ENCODE measurements at regions not wholly inside any gene's neighbourhood (a gene's known extent, or its start where the extent isn't known, plus 50 kb on each side); places are given as distances from the start of the nearest gene placed in this dataset.
A peak's percentile ranks its signal among the peaks of the same experiment; 100 is the strongest.

GRCh38 chr20:57939499-57939898 lies 229.7 kb upstream of the PMEPA1 start:
- Histone ChIP-seq H3K4me2 (no peak overlapping the region), H3K9me3 (no peaks in the 10 kb centered on the region), H3K27ac (peak overlapping the region in 1 of 2 experiments; percentile 74; a peak in 2 of 6 replicates), H3K4me1 (peaks cover 11% of the 10 kb centered on the region; the same call in 2 of the 3 replicates), H3K4me3 (no peak overlapping the region)
- ChIA-PET CTCF (interaction anchor here (1.3 to 1.7 kb wide), 3 partner anchors 12 to 240 kb away, joined by 3 to 5 read pairs (median 4); no protein-coding TSS in a partner anchor), POLR2A (no interaction called here)
- ATAC-seq = no peak
- FAIRE-seq = no peak
- 73% methylated on average over 3 of the region's 3 CpGs for WGBS (ENCODE audit: missing lambda C conversion rate)
- no peak for TF ChIP-seq ZC3H11A (IDR thresholded peaks at IDR 0.05)
- no peak for TF ChIP-seq JUN (IDR thresholded peaks at IDR 0.05)
- no peak for TF ChIP-seq RARB (CRISPR knock-in tag; IDR thresholded peaks at IDR 0.05)
- TF ChIP-seq REST (IDR thresholded peaks at IDR 0.05) = no peak
- TF ChIP-seq POLR2A (IDR thresholded peaks at IDR 0.05; ENCODE audit: low read length) = no peak
- no peak for TF ChIP-seq USF2 (IDR thresholded peaks at IDR 0.05)
- no peak for TF ChIP-seq ELK1 (IDR thresholded peaks at IDR 0.05; ENCODE audit: low read depth, low read length)
- TF ChIP-seq MAX (IDR thresholded peaks at IDR 0.05) = no peak
- no peak for TF ChIP-seq EHF (CRISPR knock-in tag; IDR thresholded peaks at IDR 0.05)
- TF ChIP-seq BHLHE40 (IDR thresholded peaks at IDR 0.05; ENCODE audit: low read depth, low read length) = no peak
- TF ChIP-seq HMGXB4 (CRISPR knock-in tag; IDR thresholded peaks at IDR 0.05; ENCODE audit: borderline replicate concordance) = no peak
- TF ChIP-seq TP53 (CRISPR knock-in tag; IDR thresholded peaks at IDR 0.05) = no peak
- no peak for TF ChIP-seq CHD4 (IDR thresholded peaks at IDR 0.05; ENCODE audit: borderline replicate concordance)
- TF ChIP-seq KDM5A (IDR thresholded peaks at IDR 0.05) = no peak
- no peak for TF ChIP-seq RAD21 (conservative IDR thresholded peaks at IDR 0.05 in 1 of 2, IDR thresholded peaks at IDR 0.05 in 1 of 2)
- no peak for TF ChIP-seq GATA3 (IDR thresholded peaks at IDR 0.05; ENCODE audit: borderline replicate concordance)
- TF ChIP-seq HOXB5 (CRISPR knock-in tag; IDR thresholded peaks at IDR 0.05) = no peak
- no peak for TF ChIP-seq MAZ (IDR thresholded peaks at IDR 0.05; ENCODE audit: borderline replicate concordance, low read depth, low read length)
- TF ChIP-seq ZNF302 (CRISPR knock-in tag; IDR thresholded peaks at IDR 0.05) = no peak
- DNase-seq (ENCODE audit: low read depth in 1 of 2, low spot score in 1 of 2) = no peak

All from A549 (cell line).